IMR-90 (cell line): ENCODE measurements at regions not wholly inside any gene's neighbourhood (a gene's known extent, or its start where the extent isn't known, plus 50 kb on each side); places are given as distances from the start of the nearest gene placed in this dataset.

Source experiments
- BHLHE40 ChIP-seq: fragments of 150-350 bp; IDR thresholded peaks from 2 replicates; pipeline ENCODE4 v1.6.1; 2016; ENCODE audit warnings: mild to moderate bottlenecking, low read depth, low read length
- CEBPB ChIP-seq: IDR thresholded peaks from 2 replicates; pipeline ENCODE4 v1.6.1; 2012; ENCODE audit warnings: low read depth, low read length, improper control_type of control experiment
- CHD1 ChIP-seq: IDR thresholded peaks from 2 replicates; pipeline ENCODE4 v1.6.1; 2012; ENCODE audit warnings: low read depth, low read length, improper control_type of control experiment
- CTCF ChIP-seq: conservative IDR thresholded peaks from 2 replicates; pipeline ENCODE4 v1.5.1; 2012; ENCODE audit warnings: mild to moderate bottlenecking, low read depth, low read length, improper control_type of control experiment
- ELK1 ChIP-seq: fragments of 150-350 bp; IDR thresholded peaks from 2 replicates; pipeline ENCODE4 v1.6.1; 2016; ENCODE audit warnings: low read depth, mild to moderate bottlenecking, low read length, moderate library complexity, borderline replicate concordance
- FOS ChIP-seq: fragments of 150-350 bp; IDR thresholded peaks from 2 replicates; pipeline ENCODE4 v1.6.1; 2016; ENCODE audit warnings: low read depth, low read length
- MAFK ChIP-seq: IDR thresholded peaks from 2 replicates; pipeline ENCODE4 v1.6.1; 2012; ENCODE audit warnings: low read depth, low read length, improper control_type of control experiment
- MXI1 ChIP-seq: IDR thresholded peaks from 2 replicates; pipeline ENCODE4 v1.6.1; 2012; ENCODE audit warnings: low read depth, mild to moderate bottlenecking, low read length, moderate library complexity, borderline replicate concordance
- POLR2A ChIP-seq: IDR thresholded peaks from 2 replicates; pipeline ENCODE4 v1.6.1; 2012; ENCODE audit warnings: mild to moderate bottlenecking, low read depth, low read length
- RAD21 ChIP-seq: IDR thresholded peaks from 2 replicates; pipeline ENCODE4 v1.6.1; 2012; ENCODE audit warnings: low read length, improper control_type of control experiment
- RCOR1 ChIP-seq: IDR thresholded peaks from 2 replicates; pipeline ENCODE4 v1.6.1; 2012; ENCODE audit warnings: mild to moderate bottlenecking, low read length, improper control_type of control experiment; ENCODE audit not compliant: insufficient replicate concordance
- RFX5 ChIP-seq: IDR thresholded peaks from 2 replicates; pipeline ENCODE4 v1.8.0; 2012; ENCODE audit warnings: low read depth, mild to moderate bottlenecking, low read length, moderate library complexity
- SMC3 ChIP-seq: fragments of 150-350 bp; IDR thresholded peaks from 2 replicates; pipeline ENCODE4 v1.6.1; 2016; ENCODE audit warnings: low read depth, mild to moderate bottlenecking, antibody characterized with exemption, low read length, moderate library complexity
- USF2 ChIP-seq: fragments of 150-350 bp; IDR thresholded peaks from 2 replicates; pipeline ENCODE4 v1.6.1; 2017; ENCODE audit warnings: mild to moderate bottlenecking, antibody characterized with exemption, low read length, low read depth

DNA sequence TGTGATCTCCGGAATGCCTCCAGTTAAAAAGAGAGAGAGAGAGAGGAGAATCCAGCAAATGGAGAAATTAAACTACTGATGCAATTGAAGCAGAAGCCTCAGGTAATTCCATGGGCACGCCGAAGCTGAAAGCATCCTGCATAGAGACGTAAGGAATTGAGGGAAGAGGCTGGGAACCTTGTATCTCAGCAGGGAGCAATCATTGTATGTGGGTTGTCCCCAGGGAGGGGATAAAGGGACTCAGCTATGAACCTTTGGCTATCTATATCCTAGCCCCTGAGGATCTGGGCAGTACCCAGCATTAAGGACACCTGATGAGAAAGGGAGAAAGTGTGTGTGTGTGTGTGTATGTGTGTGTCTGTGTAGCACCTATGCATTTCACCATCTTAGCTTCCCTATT is 95.8 kb upstream of the ATXN7L3B start:
- no peak for TF ChIP-seq CTCF
- no peak for TF ChIP-seq FOS
- TF ChIP-seq MAFK, result no peak
- no peak for TF ChIP-seq POLR2A
- TF ChIP-seq SMC3, result no peak
- TF ChIP-seq CHD1, result no peak
- no peak for TF ChIP-seq RFX5
- no peak for TF ChIP-seq CEBPB
- TF ChIP-seq RAD21, result no peak
- TF ChIP-seq RCOR1, result no peak
- no peak for TF ChIP-seq BHLHE40
- TF ChIP-seq MXI1, result no peak
- TF ChIP-seq ELK1, result no peak
- no peak for TF ChIP-seq USF2
